ENCODE measurements at regions not wholly inside any gene's neighbourhood (a gene's known extent, or its start where the extent isn't known, plus 50 kb on each side); places are given as distances from the start of the nearest gene placed in this dataset.

DNA sequence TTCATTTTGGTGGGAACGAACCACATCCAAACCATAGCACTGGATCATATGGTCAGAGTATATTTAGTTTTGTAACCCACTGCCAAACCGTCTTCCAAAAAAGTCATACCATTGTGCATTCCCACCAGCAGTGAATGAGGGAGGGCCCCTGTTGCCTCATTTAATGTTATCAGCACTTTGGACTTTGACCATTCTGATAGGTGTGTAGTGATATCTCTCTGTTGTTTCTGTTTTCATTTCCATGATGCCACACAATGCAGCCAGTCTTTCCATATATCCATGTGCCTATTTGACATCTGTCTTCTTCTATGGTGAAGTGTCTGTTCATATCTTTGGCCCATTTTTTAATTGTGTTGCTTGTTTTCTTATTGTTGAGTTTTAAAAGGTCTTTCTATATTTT lies 105.0 kb upstream of the PPP2R2D start (continued):
- TF ChIP-seq, protein P1, sequence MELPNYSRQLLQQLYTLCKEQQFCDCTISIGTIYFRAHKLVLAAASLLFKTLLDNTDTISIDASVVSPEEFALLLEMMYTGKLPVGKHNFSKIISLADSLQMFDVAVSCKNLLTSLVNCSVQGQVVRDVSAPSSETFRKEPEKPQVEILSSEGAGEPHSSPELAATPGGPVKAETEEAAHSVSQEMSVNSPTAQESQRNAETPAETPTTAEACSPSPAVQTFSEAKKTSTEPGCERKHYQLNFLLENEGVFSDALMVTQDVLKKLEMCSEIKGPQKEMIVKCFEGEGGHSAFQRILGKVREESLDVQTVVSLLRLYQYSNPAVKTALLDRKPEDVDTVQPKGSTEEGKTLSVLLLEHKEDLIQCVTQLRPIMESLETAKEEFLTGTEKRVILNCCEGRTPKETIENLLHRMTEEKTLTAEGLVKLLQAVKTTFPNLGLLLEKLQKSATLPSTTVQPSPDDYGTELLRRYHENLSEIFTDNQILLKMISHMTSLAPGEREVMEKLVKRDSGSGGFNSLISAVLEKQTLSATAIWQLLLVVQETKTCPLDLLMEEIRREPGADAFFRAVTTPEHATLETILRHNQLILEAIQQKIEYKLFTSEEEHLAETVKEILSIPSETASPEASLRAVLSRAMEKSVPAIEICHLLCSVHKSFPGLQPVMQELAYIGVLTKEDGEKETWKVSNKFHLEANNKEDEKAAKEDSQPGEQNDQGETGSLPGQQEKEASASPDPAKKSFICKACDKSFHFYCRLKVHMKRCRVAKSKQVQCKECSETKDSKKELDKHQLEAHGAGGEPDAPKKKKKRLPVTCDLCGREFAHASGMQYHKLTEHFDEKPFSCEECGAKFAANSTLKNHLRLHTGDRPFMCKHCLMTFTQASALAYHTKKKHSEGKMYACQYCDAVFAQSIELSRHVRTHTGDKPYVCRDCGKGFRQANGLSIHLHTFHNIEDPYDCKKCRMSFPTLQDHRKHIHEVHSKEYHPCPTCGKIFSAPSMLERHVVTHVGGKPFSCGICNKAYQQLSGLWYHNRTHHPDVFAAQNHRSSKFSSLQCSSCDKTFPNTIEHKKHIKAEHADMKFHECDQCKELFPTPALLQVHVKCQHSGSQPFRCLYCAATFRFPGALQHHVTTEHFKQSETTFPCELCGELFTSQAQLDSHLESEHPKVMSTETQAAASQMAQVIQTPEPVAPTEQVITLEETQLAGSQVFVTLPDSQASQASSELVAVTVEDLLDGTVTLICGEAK (IDR thresholded peaks at IDR 0.05; ENCODE audit: borderline replicate concordance): no peak
- TF ChIP-seq, protein P2, sequence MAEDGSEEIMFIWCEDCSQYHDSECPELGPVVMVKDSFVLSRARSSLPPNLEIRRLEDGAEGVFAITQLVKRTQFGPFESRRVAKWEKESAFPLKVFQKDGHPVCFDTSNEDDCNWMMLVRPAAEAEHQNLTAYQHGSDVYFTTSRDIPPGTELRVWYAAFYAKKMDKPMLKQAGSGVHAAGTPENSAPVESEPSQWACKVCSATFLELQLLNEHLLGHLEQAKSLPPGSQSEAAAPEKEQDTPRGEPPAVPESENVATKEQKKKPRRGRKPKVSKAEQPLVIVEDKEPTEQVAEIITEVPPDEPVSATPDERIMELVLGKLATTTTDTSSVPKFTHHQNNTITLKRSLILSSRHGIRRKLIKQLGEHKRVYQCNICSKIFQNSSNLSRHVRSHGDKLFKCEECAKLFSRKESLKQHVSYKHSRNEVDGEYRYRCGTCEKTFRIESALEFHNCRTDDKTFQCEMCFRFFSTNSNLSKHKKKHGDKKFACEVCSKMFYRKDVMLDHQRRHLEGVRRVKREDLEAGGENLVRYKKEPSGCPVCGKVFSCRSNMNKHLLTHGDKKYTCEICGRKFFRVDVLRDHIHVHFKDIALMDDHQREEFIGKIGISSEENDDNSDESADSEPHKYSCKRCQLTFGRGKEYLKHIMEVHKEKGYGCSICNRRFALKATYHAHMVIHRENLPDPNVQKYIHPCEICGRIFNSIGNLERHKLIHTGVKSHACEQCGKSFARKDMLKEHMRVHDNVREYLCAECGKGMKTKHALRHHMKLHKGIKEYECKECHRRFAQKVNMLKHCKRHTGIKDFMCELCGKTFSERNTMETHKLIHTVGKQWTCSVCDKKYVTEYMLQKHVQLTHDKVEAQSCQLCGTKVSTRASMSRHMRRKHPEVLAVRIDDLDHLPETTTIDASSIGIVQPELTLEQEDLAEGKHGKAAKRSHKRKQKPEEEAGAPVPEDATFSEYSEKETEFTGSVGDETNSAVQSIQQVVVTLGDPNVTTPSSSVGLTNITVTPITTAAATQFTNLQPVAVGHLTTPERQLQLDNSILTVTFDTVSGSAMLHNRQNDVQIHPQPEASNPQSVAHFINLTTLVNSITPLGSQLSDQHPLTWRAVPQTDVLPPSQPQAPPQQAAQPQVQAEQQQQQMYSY (CRISPR knock-in tag; IDR thresholded peaks at IDR 0.05): no peak
- TF ChIP-seq, protein P3, sequence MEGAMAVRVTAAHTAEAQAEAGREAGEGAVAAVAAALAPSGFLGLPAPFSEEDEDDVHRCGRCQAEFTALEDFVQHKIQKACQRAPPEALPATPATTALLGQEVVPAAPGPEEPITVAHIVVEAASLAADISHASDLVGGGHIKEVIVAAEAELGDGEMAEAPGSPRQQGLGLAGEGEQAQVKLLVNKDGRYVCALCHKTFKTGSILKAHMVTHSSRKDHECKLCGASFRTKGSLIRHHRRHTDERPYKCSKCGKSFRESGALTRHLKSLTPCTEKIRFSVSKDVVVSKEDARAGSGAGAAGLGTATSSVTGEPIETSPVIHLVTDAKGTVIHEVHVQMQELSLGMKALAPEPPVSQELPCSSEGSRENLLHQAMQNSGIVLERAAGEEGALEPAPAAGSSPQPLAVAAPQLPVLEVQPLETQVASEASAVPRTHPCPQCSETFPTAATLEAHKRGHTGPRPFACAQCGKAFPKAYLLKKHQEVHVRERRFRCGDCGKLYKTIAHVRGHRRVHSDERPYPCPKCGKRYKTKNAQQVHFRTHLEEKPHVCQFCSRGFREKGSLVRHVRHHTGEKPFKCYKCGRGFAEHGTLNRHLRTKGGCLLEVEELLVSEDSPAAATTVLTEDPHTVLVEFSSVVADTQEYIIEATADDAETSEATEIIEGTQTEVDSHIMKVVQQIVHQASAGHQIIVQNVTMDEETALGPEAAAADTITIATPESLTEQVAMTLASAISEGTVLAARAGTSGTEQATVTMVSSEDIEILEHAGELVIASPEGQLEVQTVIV (IDR thresholded peaks at IDR 0.05; ENCODE audit: borderline replicate concordance, partially characterized antibody): no peak
- no peak for TF ChIP-seq STAT3 (IDR thresholded peaks at IDR 0.05; ENCODE audit: low read depth, low read length)
- TF ChIP-seq TAF1 (IDR thresholded peaks at IDR 0.05; ENCODE audit: borderline replicate concordance, low read depth, low read length): no peak
- TF ChIP-seq, protein P4, sequence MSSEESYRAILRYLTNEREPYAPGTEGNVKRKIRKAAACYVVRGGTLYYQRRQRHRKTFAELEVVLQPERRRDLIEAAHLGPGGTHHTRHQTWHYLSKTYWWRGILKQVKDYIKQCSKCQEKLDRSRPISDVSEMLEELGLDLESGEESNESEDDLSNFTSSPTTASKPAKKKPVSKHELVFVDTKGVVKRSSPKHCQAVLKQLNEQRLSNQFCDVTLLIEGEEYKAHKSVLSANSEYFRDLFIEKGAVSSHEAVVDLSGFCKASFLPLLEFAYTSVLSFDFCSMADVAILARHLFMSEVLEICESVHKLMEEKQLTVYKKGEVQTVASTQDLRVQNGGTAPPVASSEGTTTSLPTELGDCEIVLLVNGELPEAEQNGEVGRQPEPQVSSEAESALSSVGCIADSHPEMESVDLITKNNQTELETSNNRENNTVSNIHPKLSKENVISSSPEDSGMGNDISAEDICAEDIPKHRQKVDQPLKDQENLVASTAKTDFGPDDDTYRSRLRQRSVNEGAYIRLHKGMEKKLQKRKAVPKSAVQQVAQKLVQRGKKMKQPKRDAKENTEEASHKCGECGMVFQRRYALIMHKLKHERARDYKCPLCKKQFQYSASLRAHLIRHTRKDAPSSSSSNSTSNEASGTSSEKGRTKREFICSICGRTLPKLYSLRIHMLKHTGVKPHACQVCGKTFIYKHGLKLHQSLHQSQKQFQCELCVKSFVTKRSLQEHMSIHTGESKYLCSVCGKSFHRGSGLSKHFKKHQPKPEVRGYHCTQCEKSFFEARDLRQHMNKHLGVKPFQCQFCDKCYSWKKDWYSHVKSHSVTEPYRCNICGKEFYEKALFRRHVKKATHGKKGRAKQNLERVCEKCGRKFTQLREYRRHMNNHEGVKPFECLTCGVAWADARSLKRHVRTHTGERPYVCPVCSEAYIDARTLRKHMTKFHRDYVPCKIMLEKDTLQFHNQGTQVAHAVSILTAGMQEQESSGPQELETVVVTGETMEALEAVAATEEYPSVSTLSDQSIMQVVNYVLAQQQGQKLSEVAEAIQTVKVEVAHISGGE (CRISPR knock-in tag; IDR thresholded peaks at IDR 0.05): no peak
- no peak for TF ChIP-seq RAD21 (IDR thresholded peaks at IDR 0.05; ENCODE audit: insufficient read depth, low read depth, low read length)
